GM12878 (cell line): ENCODE measurements at regions not wholly inside any gene's neighbourhood (a gene's known extent, or its start where the extent isn't known, plus 50 kb on each side); places are given as distances from the start of the nearest gene placed in this dataset.

Experiments
- ATAC-seq: fragments of 200-7000 bp; cut with Tn5 transposase; 3 replicates; pipeline ENCODE4 v1.9.1; 2020; ENCODE audit warnings: mild to moderate bottlenecking, moderate library complexity
- BruUV-seq: library from RNA; stranded (reverse); fragments of 400-500 nt; replicated peaks from 2 replicates; lab custom pipeline; 2021; lab: Mats Ljungman, UMichigan
- CTCF ChIA-PET: fragments of 300-600 bp; sonication (Branson Sonifier 250); formaldehyde crosslinking; extraction: SDS; loops from one replicate; lab custom pipeline; 2021; ENCODE audit warnings: inconsistent platforms; lab: Yijun Ruan, JAX
- POLR2A ChIA-PET: fragments of 350-600 bp; formaldehyde crosslinking; extraction: SDS; loops from one replicate; lab custom pipeline; 2021; ENCODE audit warnings: inconsistent platforms; lab: Charles Lee
- RAD21 ChIA-PET: fragments of 300-600 bp; sonication (Branson Sonifier 250); formaldehyde crosslinking; loops from one replicate; lab custom pipeline; 2023; ENCODE audit warnings: antibody characterized with exemption; ENCODE audit not compliant: unreplicated experiment; lab: Charles Lee
- SMC1A ChIA-PET: fragments of 300-600 bp; sonication (Branson Sonifier 250); formaldehyde crosslinking; loops from one replicate; lab custom pipeline; 2023; ENCODE audit not compliant: unreplicated experiment, uncharacterized antibody; lab: Charles Lee
- DNase-seq: peaks from one replicate; pipeline ENCODE4 v3.0.0-alpha.2; 2011; ENCODE audit warnings: low read depth, low spot score
- FAIRE-seq: peaks from 3 replicates; lab custom pipeline; 2011; peaks lifted over from hg19 to GRCh38; lab: Jason Lieb, UNC
- H2AFZ ChIP-seq: 2 replicates; pipeline ENCODE4 v1.6.0; 2011; ENCODE audit warnings: low read depth, low read length, control low read depth; ENCODE audit not compliant: control insufficient read depth
- H3K27ac ChIP-seq: 2 replicates; pipeline ENCODE4 v1.5.1; 2011; ENCODE audit warnings: control low read depth; ENCODE audit not compliant: control insufficient read depth, insufficient read depth
- H3K27me3 ChIP-seq, 2 experiments: replicated peaks in 1 of 2; 2 replicates each; pipeline versions ENCODE4 v1.6.0 to v1.6.1; 2011; ENCODE audit warnings: low read length in 1 of 2; ENCODE audit not compliant: control insufficient read depth in 2 of 2, insufficient read depth in 2 of 2
- H3K36me3 ChIP-seq, 2 experiments: 2 replicates each; pipeline ENCODE4 v1.5.1; 2011; ENCODE audit warnings: low read length in 1 of 2; ENCODE audit not compliant: control insufficient read depth in 2 of 2, insufficient read depth in 2 of 2
- H3K4me1 ChIP-seq: 2 replicates; pipeline ENCODE4 v1.6.1; 2011; ENCODE audit warnings: mild to moderate bottlenecking, low read length, moderate library complexity, mixed read lengths; ENCODE audit not compliant: control insufficient read depth, insufficient read depth
- H3K4me2 ChIP-seq: 2 replicates; pipeline ENCODE4 v1.6.0; 2011; ENCODE audit warnings: control low read depth; ENCODE audit not compliant: control insufficient read depth, insufficient read depth
- H3K4me3 ChIP-seq: fragments of 200-600 bp; sonication (generic); 2 replicates; pipeline ENCODE4 v1.5.1; 2016
- H3K79me2 ChIP-seq: 2 replicates; pipeline ENCODE4 v1.6.0; 2011; ENCODE audit warnings: low read length; ENCODE audit not compliant: control insufficient read depth, insufficient read depth
- H3K9ac ChIP-seq: 2 replicates; pipeline ENCODE4 v1.8.0; 2011; ENCODE audit warnings: low read length, control low read depth, mixed read lengths; ENCODE audit not compliant: control insufficient read depth, insufficient read depth
- H3K9me3 ChIP-seq: replicated peaks from 3 replicates; pipeline ENCODE4 v1.5.1; 2011; ENCODE audit warnings: mild to moderate bottlenecking, low read length; ENCODE audit not compliant: control insufficient read depth, insufficient read depth
- H4K20me1 ChIP-seq: 2 replicates; pipeline ENCODE4 v1.6.0; 2011; ENCODE audit not compliant: control insufficient read depth, insufficient read depth
- BACH1 ChIP-seq: fragments of 450-650 bp; IDR thresholded peaks from 2 replicates; pipeline ENCODE4 v1.6.1; 2017; ENCODE audit warnings: mild to moderate bottlenecking, borderline replicate concordance
- EED ChIP-seq: sonication (generic); IDR thresholded peaks from 2 replicates; pipeline ENCODE4 v1.6.1; 2016; ENCODE audit warnings: antibody characterized with exemption, low read depth
- ETV6 ChIP-seq, 2 experiments: fragments of 450-650 bp in 1 of 2; IDR thresholded peaks in 1 of 2; conservative IDR thresholded peaks in 1 of 2; 2 replicates each; pipeline ENCODE4 v1.6.1; 2014; ENCODE audit warnings: antibody characterized with exemption in 1 of 2, borderline replicate concordance in 1 of 2, low read depth in 1 of 2, mild to moderate bottlenecking in 1 of 2, moderate library complexity in 1 of 2
- PBX3 ChIP-seq: IDR thresholded peaks from 2 replicates; pipeline ENCODE4 v1.6.1; 2011; ENCODE audit warnings: mild to moderate bottlenecking, low read depth, low read length, moderate library complexity; ENCODE audit not compliant: insufficient replicate concordance
- SREBF1 ChIP-seq: IDR thresholded peaks from 2 replicates; pipeline ENCODE4 v1.6.1; 2012; ENCODE audit warnings: mild to moderate bottlenecking, low read length
- TCF7 ChIP-seq: IDR thresholded peaks from 2 replicates; pipeline ENCODE4 v1.6.1; 2014; ENCODE audit warnings: antibody characterized with exemption, borderline replicate concordance
- WRNIP1 ChIP-seq: IDR thresholded peaks from 2 replicates; pipeline ENCODE4 v1.6.1; 2011; ENCODE audit warnings: low read depth, low read length, improper control_type of control experiment, borderline replicate concordance
- ZNF207 ChIP-seq: fragments of 450-650 bp; IDR thresholded peaks from 2 replicates; pipeline ENCODE4 v1.6.1; 2014; ENCODE audit warnings: antibody characterized with exemption, mild to moderate bottlenecking, borderline replicate concordance
- ZZZ3 ChIP-seq: IDR thresholded peaks from 2 replicates; pipeline ENCODE4 v1.6.1; 2011; ENCODE audit warnings: low read depth; ENCODE audit not compliant: control insufficient read depth, insufficient read length
- WGBS: methylation state at CpG from one replicate; pipeline ENCODE4 v1.1.6; 2016; ENCODE audit warnings: low lambda C conversion rate; ENCODE audit not compliant: insufficient replicate concordance, insufficient coverage; ENCODE audit errors: missing lambda C conversion rate; 5-methylcytosine and 5-hydroxymethylcytosine counted together
- in situ Hi-C: fragments of 300-500 bp; cut with MboI; formaldehyde crosslinking; loops from 9 replicates; pipeline ENCODE4 v1.14.3; 2018; ENCODE audit warnings: mixed read lengths
- intact Hi-C: fragments of 100-400 bp; cut with micrococcal nuclease; formaldehyde crosslinking; loops from one replicate; pipeline ENCODE4 v1.14.2; 2022; ENCODE audit not compliant: unreplicated experiment
- TF ChIP-seq, protein P1 (sequence below): IDR thresholded peaks from 2 replicates; pipeline ENCODE4 v1.6.1; 2011; ENCODE audit warnings: low read depth, mild to moderate bottlenecking, low read length, moderate library complexity, borderline replicate concordance; ENCODE audit errors: extremely low read depth

GRCh38 chr3:193031911-193032310 lies 114.3 kb upstream of the MB21D2 start:
- no peaks in the 10 kb centered on the region for H3K27me3 ChIP-seq
- H3K9ac ChIP-seq = no peak overlapping the region
- WGBS = 0% methylated on average over 2 of the region's 2 CpGs
- no peak overlapping the region for H2AFZ ChIP-seq
- no peak overlapping the region for H3K4me2 ChIP-seq
- H3K4me3 ChIP-seq = no peak overlapping the region
- H3K4me1 ChIP-seq = no peaks in the 10 kb centered on the region
- FAIRE-seq (no peak), DNase-seq (no peak), ATAC-seq (no peak)
- ChIA-PET CTCF (interaction anchor here (2.0 to 2.3 kb wide), 2 partner anchors 10 to 215 kb away, joined by 7 to 10 read pairs; no protein-coding TSS in a partner anchor), POLR2A (no interaction called here), SMC1A (interaction anchor here (0.6 kb wide), 1 partner anchor 219 kb away, joined by 3 read pairs; no protein-coding TSS in a partner anchor), RAD21 (interaction anchor here (1.5 kb wide), 1 partner anchor 10 kb away, joined by 3 read pairs; no protein-coding TSS in a partner anchor)
- no peaks in the 10 kb centered on the region for H3K79me2 ChIP-seq
- TF ChIP-seq PBX3 (no peak), WRNIP1 (no peak), SREBF1 (no peak), BACH1 (no peak), ZZZ3 (no peak), ETV6 (conservative IDR thresholded peaks at IDR 0.05 in 1 of 2, IDR thresholded peaks at IDR 0.05 in 1 of 2; ENCODE audit: borderline replicate concordance in 1 of 2, low read depth in 1 of 2) (no peak), ZNF207 (no peak), TCF7 (no peak), EED (no peak)
- TF ChIP-seq, protein P1, sequence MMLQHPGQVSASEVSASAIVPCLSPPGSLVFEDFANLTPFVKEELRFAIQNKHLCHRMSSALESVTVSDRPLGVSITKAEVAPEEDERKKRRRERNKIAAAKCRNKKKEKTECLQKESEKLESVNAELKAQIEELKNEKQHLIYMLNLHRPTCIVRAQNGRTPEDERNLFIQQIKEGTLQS = no peak
- no TSS peak for BruUV-seq
- H3K9me3 ChIP-seq = no peaks in the 10 kb centered on the region
- in situ Hi-C loops = no loop called here
- intact Hi-C loops = loop anchor here (10.0 kb wide), 1 partner anchor 557 kb away; no protein-coding TSS in a partner anchor
- H3K36me3 ChIP-seq = no peaks in the 10 kb centered on the region
- H3K27ac ChIP-seq = no peak overlapping the region
- H4K20me1 ChIP-seq = no peaks in the 10 kb centered on the region
